RWPE2 (cell line): ENCODE measurements at regions not wholly inside any gene's neighbourhood (a gene's known extent, or its start where the extent isn't known, plus 50 kb on each side); places are given as distances from the start of the nearest gene placed in this dataset.

ENCODE experiments used
- ATAC-seq: fragments of 200-7000 bp; cut with Tn5 transposase; 3 replicates; pipeline ENCODE4 v1.9.1; 2021; ENCODE audit warnings: low read depth
- DNase-seq: peaks from one replicate; pipeline ENCODE4 v3.0.0-alpha.2; 2020; ENCODE audit warnings: low spot score
- H3K27ac ChIP-seq: fragments of 450-650 bp; 2 replicates; pipeline ENCODE4 v1.5.1; 2017; ENCODE audit warnings: mild to moderate bottlenecking; ENCODE audit not compliant: poor library complexity, severe bottlenecking
- H3K27me3 ChIP-seq: fragments of 250-450 bp; sonication (Bioruptor Pico); 2 replicates; pipeline ENCODE4 v1.5.1; 2021; ENCODE audit warnings: mild to moderate bottlenecking, moderate library complexity; ENCODE audit not compliant: insufficient read depth, poor library complexity, severe bottlenecking
- H3K36me3 ChIP-seq: fragments of 250-450 bp; sonication (Bioruptor Pico); 2 replicates; pipeline ENCODE4 v1.5.1; 2020; ENCODE audit warnings: low read depth, mild to moderate bottlenecking, moderate library complexity
- H3K4me1 ChIP-seq: fragments of 250-450 bp; sonication (Bioruptor Pico); 2 replicates; pipeline ENCODE4 v1.5.1; 2021; ENCODE audit warnings: mild to moderate bottlenecking, moderate library complexity; ENCODE audit not compliant: insufficient read depth, poor library complexity, severe bottlenecking
- H3K4me3 ChIP-seq: fragments of 250-450 bp; sonication (Bioruptor Pico); 2 replicates; pipeline ENCODE4 v1.5.1; 2021; ENCODE audit warnings: mild to moderate bottlenecking, moderate library complexity; ENCODE audit not compliant: severe bottlenecking
- H3K9me3 ChIP-seq: fragments of 250-450 bp; sonication (Bioruptor Pico); 2 replicates; pipeline ENCODE4 v1.5.1; 2021; ENCODE audit warnings: mild to moderate bottlenecking, moderate library complexity; ENCODE audit not compliant: severe bottlenecking
- TF ChIP-seq, protein P1 (sequence below): fragments of 450-650 bp; IDR thresholded peaks from one replicate; pipeline ENCODE4 v1.5.1; 2017; ENCODE audit warnings: mild to moderate bottlenecking, moderate library complexity; ENCODE audit not compliant: poor library complexity, severe bottlenecking

DNA sequence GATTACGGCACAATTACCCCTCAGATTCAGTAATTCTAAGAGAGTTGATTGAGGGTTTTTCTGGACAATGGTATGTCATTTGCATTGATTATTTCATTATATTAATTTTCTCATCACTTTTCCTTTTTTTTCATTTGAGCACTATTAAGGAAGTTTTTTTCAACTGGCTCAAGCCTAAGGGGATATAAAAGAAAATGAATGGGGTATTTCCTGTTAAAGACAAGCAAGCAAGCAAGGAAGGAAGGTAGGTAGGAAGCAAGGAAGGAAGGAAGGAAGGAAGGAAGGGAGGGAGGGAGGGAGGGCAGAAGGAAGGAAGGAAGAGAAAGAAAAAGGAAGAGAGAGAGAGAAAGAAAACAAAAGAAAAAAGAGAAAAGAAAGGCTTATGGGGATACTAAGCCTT lies 620.3 kb downstream of the DIAPH3 start:
- Histone ChIP-seq H3K4me1 (no peaks in the 10 kb centered on the region), H3K9me3 (no peaks in the 10 kb centered on the region), H3K27ac (no peak overlapping the region), H3K36me3 (no peaks in the 10 kb centered on the region), H3K27me3 (no peaks in the 10 kb centered on the region), H3K4me3 (no peak overlapping the region)
- DNase-seq (no peak), ATAC-seq (no peak)
- TF ChIP-seq, protein P1, sequence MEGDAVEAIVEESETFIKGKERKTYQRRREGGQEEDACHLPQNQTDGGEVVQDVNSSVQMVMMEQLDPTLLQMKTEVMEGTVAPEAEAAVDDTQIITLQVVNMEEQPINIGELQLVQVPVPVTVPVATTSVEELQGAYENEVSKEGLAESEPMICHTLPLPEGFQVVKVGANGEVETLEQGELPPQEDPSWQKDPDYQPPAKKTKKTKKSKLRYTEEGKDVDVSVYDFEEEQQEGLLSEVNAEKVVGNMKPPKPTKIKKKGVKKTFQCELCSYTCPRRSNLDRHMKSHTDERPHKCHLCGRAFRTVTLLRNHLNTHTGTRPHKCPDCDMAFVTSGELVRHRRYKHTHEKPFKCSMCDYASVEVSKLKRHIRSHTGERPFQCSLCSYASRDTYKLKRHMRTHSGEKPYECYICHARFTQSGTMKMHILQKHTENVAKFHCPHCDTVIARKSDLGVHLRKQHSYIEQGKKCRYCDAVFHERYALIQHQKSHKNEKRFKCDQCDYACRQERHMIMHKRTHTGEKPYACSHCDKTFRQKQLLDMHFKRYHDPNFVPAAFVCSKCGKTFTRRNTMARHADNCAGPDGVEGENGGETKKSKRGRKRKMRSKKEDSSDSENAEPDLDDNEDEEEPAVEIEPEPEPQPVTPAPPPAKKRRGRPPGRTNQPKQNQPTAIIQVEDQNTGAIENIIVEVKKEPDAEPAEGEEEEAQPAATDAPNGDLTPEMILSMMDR = no peak

DNA sequence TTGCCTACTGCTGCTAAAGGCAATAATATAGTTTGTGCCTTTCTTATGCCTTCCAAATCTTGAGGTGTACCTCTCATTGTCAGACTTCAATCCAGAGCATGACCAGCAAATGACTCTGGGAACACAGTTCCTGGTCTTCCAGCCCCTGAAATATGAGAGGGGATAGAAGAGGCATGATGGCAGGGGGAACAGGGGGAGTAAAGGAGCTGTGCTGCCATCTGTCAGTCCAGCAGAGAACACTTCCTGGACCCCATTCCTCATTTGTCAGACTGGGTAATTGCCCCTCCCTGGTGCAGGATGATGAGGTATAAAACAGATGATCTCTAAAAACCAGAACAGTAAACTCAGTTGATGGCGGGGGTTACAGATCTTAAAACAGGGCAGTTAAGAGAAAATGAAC lies 618.7 kb downstream of the DIAPH3 start:
- Histone ChIP-seq H3K9me3 (no peaks in the 10 kb centered on the region), H3K27ac (no peak overlapping the region), H3K4me3 (no peak overlapping the region), H3K4me1 (no peaks in the 10 kb centered on the region), H3K27me3 (no peaks in the 10 kb centered on the region), H3K36me3 (no peaks in the 10 kb centered on the region)
- DNase-seq = no peak
- no peak for ATAC-seq
- TF ChIP-seq, protein P1 = no peak

DNA sequence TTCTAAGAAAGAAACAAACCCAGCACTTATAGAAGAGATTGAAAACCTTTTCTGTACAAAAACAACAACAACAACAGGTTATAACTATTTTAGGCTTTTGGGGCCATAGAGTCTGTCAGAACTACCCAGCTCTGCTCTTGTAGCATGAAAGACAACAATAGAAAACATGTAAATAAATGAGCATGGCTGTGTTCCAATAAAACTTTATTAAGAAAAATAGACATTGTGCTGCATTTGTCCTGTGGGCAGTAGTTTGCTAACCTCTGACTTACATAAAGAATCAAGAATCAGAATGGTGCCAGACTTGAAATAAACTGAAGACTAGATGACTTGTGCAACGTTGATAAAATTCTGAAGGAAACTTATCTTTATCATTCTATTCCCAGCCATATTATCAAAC lies 617.5 kb downstream of the DIAPH3 start:
- Histone ChIP-seq H3K36me3 (no peaks in the 10 kb centered on the region), H3K27ac (no peak overlapping the region), H3K4me3 (no peak overlapping the region), H3K9me3 (no peaks in the 10 kb centered on the region), H3K4me1 (no peaks in the 10 kb centered on the region), H3K27me3 (no peaks in the 10 kb centered on the region)
- DNase-seq (no peak), ATAC-seq (no peak)
- TF ChIP-seq, protein P1 = no peak

DNA sequence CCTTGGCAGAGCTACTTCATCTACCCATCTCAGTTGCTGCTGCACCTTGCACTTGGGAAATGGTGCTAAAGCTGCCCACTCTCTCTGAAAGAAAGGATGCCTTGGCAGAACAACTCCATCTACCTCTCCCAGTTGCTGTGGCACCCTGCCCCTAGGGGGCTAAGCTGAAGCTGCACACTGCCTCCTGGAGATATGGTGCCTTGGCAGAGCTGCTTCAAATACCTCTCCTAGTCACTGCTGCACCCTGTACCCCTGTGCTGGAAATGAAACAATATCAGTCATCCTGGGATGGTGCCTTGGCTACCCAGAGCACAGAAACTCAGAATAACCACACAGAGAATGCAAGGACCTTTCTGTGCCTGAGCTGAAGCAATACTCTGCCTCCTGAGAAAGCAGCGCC lies 615.8 kb downstream of the DIAPH3 start:
- no peaks in the 10 kb centered on the region for H3K4me1 ChIP-seq
- no peaks in the 10 kb centered on the region for H3K36me3 ChIP-seq
- no peak for ATAC-seq
- H3K27ac ChIP-seq = no peak overlapping the region
- H3K4me3 ChIP-seq = no peak overlapping the region
- H3K27me3 ChIP-seq = no peaks in the 10 kb centered on the region
- no peak for DNase-seq
- TF ChIP-seq, protein P1 = no peak
- H3K9me3 ChIP-seq = no peaks in the 10 kb centered on the region

DNA sequence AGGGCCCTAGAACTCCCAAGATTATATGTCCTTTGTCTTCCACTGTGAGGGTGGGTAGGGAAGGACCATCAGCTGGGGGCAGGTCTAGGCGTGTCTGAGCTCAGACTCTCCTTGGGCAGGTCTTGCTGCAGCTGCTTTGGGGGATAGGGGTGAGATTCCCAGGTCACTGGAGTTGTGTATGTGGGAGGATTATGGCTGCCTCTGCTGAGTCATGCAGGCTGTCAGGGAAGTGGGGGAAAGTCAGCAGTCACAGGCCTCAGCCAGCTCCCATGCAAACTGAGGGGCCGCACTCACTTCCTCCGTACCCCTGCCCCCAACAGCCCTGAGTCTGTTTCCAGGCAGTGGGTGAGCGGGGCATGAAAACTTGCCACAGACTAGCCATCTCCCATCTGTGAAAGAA lies 600.8 kb downstream of the DIAPH3 start:
- H3K36me3 ChIP-seq = no peaks in the 10 kb centered on the region
- H3K4me3 ChIP-seq = no peak overlapping the region
- ATAC-seq = no peak
- no peak overlapping the region for H3K27ac ChIP-seq
- H3K9me3 ChIP-seq = no peaks in the 10 kb centered on the region
- peaks cover 9% of the 10 kb centered on the region for H3K27me3 ChIP-seq
- no peaks in the 10 kb centered on the region for H3K4me1 ChIP-seq
- no peak for DNase-seq
- TF ChIP-seq, protein P1 = no peak
